Upper lobe of right lung (tissue), 1 donor: ENCODE measurements at regions not wholly inside any gene's neighbourhood (a gene's known extent, or its start where the extent isn't known, plus 50 kb on each side); places are given as distances from the start of the nearest gene placed in this dataset.
A peak's percentile ranks its signal among the peaks of the same experiment; 100 is the strongest.

Source experiments
- ATAC-seq: fragments of 200-7000 bp; cut with Tn5 transposase; one replicate; pipeline ENCODE4 v1.9.1; 2020; ENCODE audit warnings: mild to moderate bottlenecking, moderate library complexity
- DNase-seq: peaks from one replicate; pipeline ENCODE4 v3.0.0-alpha.2; 2020
- H3K27ac ChIP-seq: fragments of 200-600 bp; one replicate; pipeline ENCODE4 v1.8.0; 2022
- H3K27me3 ChIP-seq: fragments of 200-600 bp; one replicate; pipeline ENCODE4 v1.8.0; 2022; ENCODE audit warnings: mild to moderate bottlenecking
- H3K36me3 ChIP-seq: fragments of 200-600 bp; one replicate; pipeline ENCODE4 v1.8.0; 2022
- H3K4me1 ChIP-seq: fragments of 200-600 bp; one replicate; pipeline ENCODE4 v1.8.0; 2022
- H3K4me3 ChIP-seq: fragments of 200-600 bp; one replicate; pipeline ENCODE4 v1.8.0; 2022; ENCODE audit warnings: mild to moderate bottlenecking
- H3K9me3 ChIP-seq: fragments of 200-600 bp; one replicate; pipeline ENCODE4 v1.8.0; 2022
- CTCF ChIP-seq: fragments of 200-600 bp; IDR thresholded peaks from one replicate; pipeline ENCODE4 v1.8.0; 2022; ENCODE audit warnings: antibody characterized with exemption
- intact Hi-C: fragments of 100-400 bp; cut with DNase I; formaldehyde crosslinking; loops from one replicate; pipeline ENCODE4 v1.11.0; 2022
- donor health status: DM: no; HTN: yes; CAD: no; lungs with severe emphysema.

GRCh38 chr21:36584980-36585940 is 105.3 kb upstream of the CLDN14 start:
- DNase-seq (no peak), ATAC-seq (no peak)
- H3K4me1 ChIP-seq = no peaks in the 10 kb centered on the region
- no peak overlapping the region for H3K27ac ChIP-seq
- intact Hi-C loops = no loop called here
- no peaks in the 10 kb centered on the region for H3K36me3 ChIP-seq
- no peak overlapping the region for H3K4me3 ChIP-seq
- no peaks in the 10 kb centered on the region for H3K27me3 ChIP-seq
- TF ChIP-seq CTCF = no peak
- no peaks in the 10 kb centered on the region for H3K9me3 ChIP-seq

- TF ChIP-seq CTCF = no peak
- no peaks in the 10 kb centered on the region for H3K9me3 ChIP-seq
- no peak overlapping the region for H3K4me3 ChIP-seq
- H3K4me1 ChIP-seq = no peaks in the 10 kb centered on the region
- H3K36me3 ChIP-seq = no peaks in the 10 kb centered on the region
- intact Hi-C loops = no loop called here
- DNase-seq (no peak), ATAC-seq (no peak)
- H3K27me3 ChIP-seq = no peaks in the 10 kb centered on the region
- H3K27ac ChIP-seq = no peak overlapping the region
Measured at GRCh38 chr21:36587388-36587787, 107.5 kb upstream of the CLDN14 start.

GRCh38 chr21:36589352-36589971 is 109.5 kb upstream of the SIM2 start:
- intact Hi-C loops = no loop called here
- ATAC-seq = peak; percentile 83

GRCh38 chr21:36591326-36591970 is 107.5 kb upstream of the SIM2 start:
- no peak overlapping the region for H3K27ac ChIP-seq
- H3K9me3 ChIP-seq = no peaks in the 10 kb centered on the region
- H3K36me3 ChIP-seq = no peaks in the 10 kb centered on the region
- H3K4me1 ChIP-seq = no peaks in the 10 kb centered on the region
- no peak for DNase-seq
- intact Hi-C loops = no loop called here
- H3K4me3 ChIP-seq = no peak overlapping the region
- H3K27me3 ChIP-seq = no peaks in the 10 kb centered on the region
- ATAC-seq = no peak
- no peak for TF ChIP-seq CTCF

More at GRCh38 chr21:36589352-36589971, 109.5 kb upstream of the SIM2 start:
- Histone ChIP-seq H3K36me3 (no peaks in the 10 kb centered on the region), H3K27ac (no peak overlapping the region), H3K4me3 (no peak overlapping the region), H3K4me1 (no peaks in the 10 kb centered on the region), H3K9me3 (no peaks in the 10 kb centered on the region), H3K27me3 (no peaks in the 10 kb centered on the region)
- DNase-seq = no peak
- TF ChIP-seq CTCF = peak; percentile 58

GRCh38 chr21:36596174-36596573 is 102.7 kb upstream of the SIM2 start:
- no peaks in the 10 kb centered on the region for H3K4me1 ChIP-seq
- no peak overlapping the region for H3K27ac ChIP-seq
- intact Hi-C loops = no loop called here
- no peak overlapping the region for H3K4me3 ChIP-seq
- DNase-seq (no peak), ATAC-seq (no peak)
- no peak for TF ChIP-seq CTCF
- no peaks in the 10 kb centered on the region for H3K36me3 ChIP-seq
- no peaks in the 10 kb centered on the region for H3K9me3 ChIP-seq
- peaks cover 9% of the 10 kb centered on the region for H3K27me3 ChIP-seq
